HUES48 (cell line): ENCODE measurements at regions not wholly inside any gene's neighbourhood (a gene's known extent, or its start where the extent isn't known, plus 50 kb on each side); places are given as distances from the start of the nearest gene placed in this dataset.
"Not testable (repeated sequence)": the region's sequence is repeated elsewhere in the genome, so short reads cannot be mapped to it uniquely, and the experiment has no call there.

Experiments used
- H3K27ac ChIP-seq: one replicate; pipeline ENCODE4 v1.7.0; 2013; ENCODE audit warnings: low read depth, low read length, inconsistent platforms
- H3K27me3 ChIP-seq: 2 replicates; pipeline ENCODE4 v1.6.1; 2013; ENCODE audit warnings: mild to moderate bottlenecking, low read length; ENCODE audit not compliant: control insufficient read depth, insufficient read depth
- H3K36me3 ChIP-seq: 2 replicates; pipeline ENCODE4 v1.6.1; 2013; ENCODE audit warnings: low read length; ENCODE audit not compliant: control insufficient read depth, insufficient read depth
- H3K4me1 ChIP-seq: 2 replicates; pipeline ENCODE4 v1.6.1; 2013; ENCODE audit warnings: mild to moderate bottlenecking, low read length; ENCODE audit not compliant: control insufficient read depth, insufficient read depth
- H3K4me3 ChIP-seq: 2 replicates; pipeline ENCODE4 v1.5.1; 2013; ENCODE audit warnings: mild to moderate bottlenecking, low read depth, low read length
- H3K9ac ChIP-seq: 2 replicates; pipeline ENCODE4 v1.6.1; 2013; ENCODE audit warnings: mild to moderate bottlenecking, low read depth, low read length, moderate library complexity
- H3K9me3 ChIP-seq: 2 replicates; pipeline ENCODE4 v1.6.1; 2013; ENCODE audit warnings: low read length; ENCODE audit not compliant: control insufficient read depth, insufficient read depth

DNA sequence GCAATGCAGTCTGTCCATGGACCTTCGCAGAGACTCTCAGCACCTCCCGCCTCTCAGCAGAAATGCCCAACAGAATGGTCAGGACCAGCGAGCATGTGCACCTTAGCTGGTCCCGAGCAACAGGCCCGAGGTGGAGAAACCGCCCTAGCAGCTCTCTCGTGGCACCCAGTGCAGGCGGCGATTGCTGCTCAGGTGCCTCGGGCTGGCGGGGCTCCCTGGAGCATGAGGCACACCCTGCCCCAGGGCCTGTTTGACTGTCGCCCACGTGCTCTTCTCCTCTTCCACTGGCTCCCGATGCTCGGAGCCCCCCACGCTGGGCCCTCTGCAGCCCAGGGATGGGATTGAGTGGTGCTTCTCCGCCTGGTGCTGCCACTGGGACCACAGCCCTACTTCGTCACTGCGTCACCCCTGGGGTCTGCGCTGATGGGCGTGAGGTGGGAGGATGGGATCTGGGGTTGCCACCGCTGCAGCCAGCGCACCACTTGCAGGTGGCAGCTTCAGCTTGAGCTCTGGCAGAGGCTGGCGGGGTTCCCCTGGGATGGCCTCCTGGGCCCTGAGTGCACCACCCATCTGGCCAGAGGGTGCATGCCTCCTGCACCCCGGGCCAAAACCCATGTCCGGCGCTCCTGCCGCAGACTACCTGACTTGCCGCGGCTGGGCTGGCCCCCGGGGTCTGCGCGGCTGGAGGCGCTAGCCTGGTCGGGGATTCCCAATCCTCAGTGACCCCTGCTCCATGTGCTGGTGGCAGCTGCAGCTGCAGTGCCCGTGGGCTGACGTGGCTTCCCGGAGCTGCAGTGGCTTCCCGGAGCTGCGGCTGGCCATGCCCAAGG lies 244.2 kb downstream of the FOXD4L6 start:
- Histone ChIP-seq H3K9me3 (peaks cover 75% of the 10 kb centered on the region), H3K4me3 (no peak overlapping the region), H3K27me3 (peaks cover 69% of the 10 kb centered on the region), H3K9ac (no peak overlapping the region), H3K4me1 (no peaks in the 10 kb centered on the region), H3K27ac (no peak overlapping the region), H3K36me3 (no peaks in the 10 kb centered on the region)

- H3K36me3 ChIP-seq, H3K9ac ChIP-seq, H3K27ac ChIP-seq, H3K4me1 ChIP-seq, H3K4me3 ChIP-seq: not testable (repeated sequence)
- Histone ChIP-seq H3K9me3 (peaks cover 70% of the 10 kb centered on the region), H3K27me3 (peaks cover 63% of the 10 kb centered on the region)
These were observed 244.9 kb downstream of the FOXD4L6 start for GRCh38 chr9:40883423-40884071.

DNA sequence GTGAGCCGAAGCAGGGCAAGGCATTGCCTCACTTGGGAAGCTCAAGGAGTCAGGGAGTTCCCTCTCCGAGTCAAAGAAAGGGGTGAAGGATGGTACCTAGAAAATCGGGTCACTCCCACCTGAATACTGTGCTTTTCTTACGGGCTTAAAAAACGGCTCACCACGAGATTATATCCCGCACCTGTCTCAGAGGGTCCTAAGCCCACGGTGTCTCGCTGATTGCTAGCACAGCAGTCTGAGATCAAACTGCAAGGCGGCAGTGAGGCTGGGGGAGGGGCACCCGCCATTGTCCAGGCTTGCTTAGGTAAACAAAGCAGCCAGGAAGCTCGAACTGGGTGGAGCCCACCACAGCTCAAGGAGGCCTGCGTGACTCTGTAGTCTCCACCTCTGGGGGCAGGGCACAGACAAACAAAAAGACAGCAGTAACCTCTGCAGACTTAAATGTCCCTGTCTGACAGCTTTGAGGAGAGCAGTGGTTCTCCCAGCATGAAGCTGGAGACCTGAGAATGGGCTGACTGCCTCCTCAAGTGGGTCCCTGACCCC lies 254.7 kb downstream of the FOXD4L6 start:
- not testable (repeated sequence) for H3K4me3 ChIP-seq, H3K27ac ChIP-seq, H3K36me3 ChIP-seq, H3K9ac ChIP-seq, H3K4me1 ChIP-seq
- Histone ChIP-seq H3K27me3 (peaks cover 48% of the 10 kb centered on the region), H3K9me3 (peaks cover 46% of the 10 kb centered on the region)

DNA sequence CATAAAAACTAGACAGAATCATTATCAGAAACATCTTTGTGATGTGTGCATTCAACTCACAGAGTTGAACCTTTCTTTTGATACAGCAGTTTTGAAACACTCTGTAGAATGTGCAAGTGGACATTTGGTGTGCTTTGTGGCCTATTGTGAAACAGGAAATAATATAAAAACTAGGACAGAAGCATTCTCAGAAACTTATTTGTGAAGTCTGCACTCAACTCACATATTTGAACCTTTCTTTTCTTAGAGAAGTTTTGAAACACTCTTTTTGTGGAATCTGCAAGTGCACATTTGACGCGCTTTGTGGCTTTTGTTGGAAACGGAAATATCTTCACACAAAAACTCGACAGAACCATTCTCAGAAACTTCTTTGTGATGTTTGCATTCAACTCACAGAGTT lies 260.0 kb downstream of the FOXD4L6 start:
- H3K9ac ChIP-seq, H3K4me3 ChIP-seq, H3K36me3 ChIP-seq, H3K27ac ChIP-seq, H3K4me1 ChIP-seq: not testable (repeated sequence)
- peaks cover 44% of the 10 kb centered on the region for H3K9me3 ChIP-seq
- peaks cover 58% of the 10 kb centered on the region for H3K27me3 ChIP-seq
